ENCODE measurements at regions not wholly inside any gene's neighbourhood (a gene's known extent, or its start where the extent isn't known, plus 50 kb on each side); places are given as distances from the start of the nearest gene placed in this dataset.

DNA sequence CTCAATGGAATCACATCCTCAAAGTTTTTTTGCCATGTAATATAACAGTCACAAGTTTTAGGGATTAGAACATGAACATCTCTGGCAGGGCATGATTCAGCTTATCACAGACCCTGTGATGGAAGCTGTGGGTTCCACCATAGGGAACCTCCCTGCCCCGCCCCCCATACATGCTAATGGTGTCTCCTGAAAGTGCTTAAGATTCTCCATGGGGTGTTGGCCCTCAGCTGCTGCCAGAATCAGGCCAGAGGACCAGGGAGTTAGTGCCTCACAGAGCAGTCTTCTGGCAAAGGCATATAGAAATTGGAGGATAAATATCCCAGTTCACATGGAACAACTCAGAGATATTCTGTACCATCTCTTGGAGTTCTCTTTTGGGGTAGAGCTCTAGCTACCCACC, 119.4 kb downstream of the RAB11FIP2 start:
- TF ChIP-seq, protein P1, sequence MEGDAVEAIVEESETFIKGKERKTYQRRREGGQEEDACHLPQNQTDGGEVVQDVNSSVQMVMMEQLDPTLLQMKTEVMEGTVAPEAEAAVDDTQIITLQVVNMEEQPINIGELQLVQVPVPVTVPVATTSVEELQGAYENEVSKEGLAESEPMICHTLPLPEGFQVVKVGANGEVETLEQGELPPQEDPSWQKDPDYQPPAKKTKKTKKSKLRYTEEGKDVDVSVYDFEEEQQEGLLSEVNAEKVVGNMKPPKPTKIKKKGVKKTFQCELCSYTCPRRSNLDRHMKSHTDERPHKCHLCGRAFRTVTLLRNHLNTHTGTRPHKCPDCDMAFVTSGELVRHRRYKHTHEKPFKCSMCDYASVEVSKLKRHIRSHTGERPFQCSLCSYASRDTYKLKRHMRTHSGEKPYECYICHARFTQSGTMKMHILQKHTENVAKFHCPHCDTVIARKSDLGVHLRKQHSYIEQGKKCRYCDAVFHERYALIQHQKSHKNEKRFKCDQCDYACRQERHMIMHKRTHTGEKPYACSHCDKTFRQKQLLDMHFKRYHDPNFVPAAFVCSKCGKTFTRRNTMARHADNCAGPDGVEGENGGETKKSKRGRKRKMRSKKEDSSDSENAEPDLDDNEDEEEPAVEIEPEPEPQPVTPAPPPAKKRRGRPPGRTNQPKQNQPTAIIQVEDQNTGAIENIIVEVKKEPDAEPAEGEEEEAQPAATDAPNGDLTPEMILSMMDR (IDR thresholded peaks at IDR 0.05) = no peak
- Histone ChIP-seq H3K27ac (no peak overlapping the region), H3K4me3 (no peak overlapping the region)
- DNase-seq (ENCODE audit: low spot score) = no peak

DNA sequence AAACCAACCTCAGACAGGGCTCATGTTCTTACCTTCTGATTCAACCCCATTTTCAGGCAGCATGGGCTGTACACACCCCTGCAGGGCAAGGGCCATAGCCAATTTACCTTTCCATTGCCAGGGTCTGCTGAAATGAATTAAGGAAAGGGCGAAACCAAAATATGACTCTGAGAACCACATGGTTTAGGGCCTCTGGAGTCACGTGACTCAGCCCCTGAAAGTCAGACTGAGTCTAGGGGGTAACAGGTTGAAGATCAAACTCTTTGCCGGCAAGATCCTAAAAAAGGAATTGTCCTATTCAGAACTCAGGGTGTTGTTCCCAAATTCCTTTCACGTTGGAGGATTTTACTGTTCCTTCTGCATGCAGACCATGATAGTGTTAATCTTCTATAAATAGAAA, 118.9 kb downstream of the RAB11FIP2 start:
- Histone ChIP-seq H3K4me3 (no peak overlapping the region), H3K27ac (no peak overlapping the region)
- TF ChIP-seq, protein P1 (IDR thresholded peaks at IDR 0.05) = no peak
- DNase-seq (ENCODE audit: low spot score) = no peak

DNA sequence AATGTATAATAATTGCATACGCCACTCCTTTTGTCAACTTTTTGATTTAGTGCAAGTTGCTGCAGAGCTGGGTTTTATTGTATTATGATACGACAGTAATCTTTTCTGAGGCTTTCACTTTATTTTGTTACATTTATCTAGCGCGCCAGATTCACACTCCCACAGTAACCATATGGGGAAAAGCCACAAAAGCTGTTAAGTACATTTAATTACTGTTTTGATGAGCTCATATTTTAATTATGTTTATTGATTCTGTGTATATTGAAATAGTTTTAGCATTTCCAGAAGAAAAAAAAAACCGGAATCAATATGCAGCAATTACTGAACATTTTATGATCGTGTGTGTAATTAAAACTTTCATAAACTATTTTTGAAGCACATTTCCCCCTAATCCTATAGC, 118.5 kb downstream of the RAB11FIP2 start:
- DNase-seq (ENCODE audit: low spot score) = no peak
- H3K27ac ChIP-seq = no peak overlapping the region
- no peak overlapping the region for H3K4me3 ChIP-seq
- TF ChIP-seq, protein P1 (IDR thresholded peaks at IDR 0.05) = no peak

DNA sequence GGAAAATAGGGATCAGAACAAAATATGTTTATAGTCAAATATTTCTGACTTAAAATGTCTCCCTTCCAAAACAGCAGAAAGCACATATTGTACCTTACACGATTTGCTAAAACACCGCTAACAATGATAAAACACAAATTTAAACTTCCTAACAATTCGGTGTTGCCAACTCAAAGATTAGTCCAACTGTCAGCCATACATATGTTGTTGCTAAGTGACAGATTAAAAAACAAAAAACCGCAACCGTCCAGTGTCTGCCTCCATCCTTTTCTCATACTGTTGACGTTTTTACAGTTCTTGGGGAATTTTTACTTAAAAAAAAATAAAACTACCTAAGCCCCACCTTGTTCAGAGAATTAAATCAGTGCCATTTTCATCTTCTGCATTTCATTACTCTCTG, 118.0 kb downstream of the RAB11FIP2 start:
- Histone ChIP-seq H3K4me3 (no peak overlapping the region), H3K27ac (no peak overlapping the region)
- no peak for DNase-seq (ENCODE audit: low spot score)
- TF ChIP-seq, protein P1 (IDR thresholded peaks at IDR 0.05) = no peak

DNA sequence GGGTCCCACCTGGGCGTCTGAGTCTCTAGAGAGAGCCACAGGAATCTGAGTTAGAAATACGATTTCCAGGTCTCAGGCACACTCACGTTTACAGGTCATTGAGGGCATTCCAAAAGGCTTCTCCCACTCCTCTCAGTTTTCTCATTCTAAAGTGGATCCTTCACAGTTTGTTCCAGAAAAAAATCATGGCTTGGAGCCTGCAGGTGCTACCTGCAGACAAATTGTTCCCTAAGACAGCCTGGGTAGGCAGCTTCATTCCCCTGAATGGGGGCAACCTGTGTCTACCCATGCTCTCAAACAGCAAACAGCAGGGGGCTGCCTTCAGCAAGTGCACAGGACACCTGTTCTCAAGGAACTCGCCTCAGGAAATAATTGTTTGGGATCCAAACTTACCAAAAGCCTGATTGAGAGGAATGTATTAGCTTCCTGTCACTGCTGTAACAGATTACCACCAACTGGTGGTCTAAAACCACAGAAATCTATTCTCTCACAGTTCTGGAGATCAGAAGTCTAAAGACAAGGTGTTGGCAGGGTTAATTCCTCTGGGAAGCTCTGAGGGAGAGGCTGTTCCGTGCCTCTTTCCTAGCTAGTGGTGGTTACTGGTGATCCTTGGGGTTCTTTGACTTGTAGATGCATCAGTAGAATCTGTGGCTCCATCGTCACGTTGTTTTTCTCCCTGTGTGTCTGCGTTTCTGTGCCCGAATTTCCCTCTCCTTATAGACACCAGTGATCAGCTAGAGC, 117.2 kb downstream of the RAB11FIP2 start:
- no peak for DNase-seq (ENCODE audit: low spot score)
- Histone ChIP-seq H3K4me3 (no peak overlapping the region), H3K27ac (no peak overlapping the region)
- TF ChIP-seq, protein P1 (IDR thresholded peaks at IDR 0.05) = no peak

DNA sequence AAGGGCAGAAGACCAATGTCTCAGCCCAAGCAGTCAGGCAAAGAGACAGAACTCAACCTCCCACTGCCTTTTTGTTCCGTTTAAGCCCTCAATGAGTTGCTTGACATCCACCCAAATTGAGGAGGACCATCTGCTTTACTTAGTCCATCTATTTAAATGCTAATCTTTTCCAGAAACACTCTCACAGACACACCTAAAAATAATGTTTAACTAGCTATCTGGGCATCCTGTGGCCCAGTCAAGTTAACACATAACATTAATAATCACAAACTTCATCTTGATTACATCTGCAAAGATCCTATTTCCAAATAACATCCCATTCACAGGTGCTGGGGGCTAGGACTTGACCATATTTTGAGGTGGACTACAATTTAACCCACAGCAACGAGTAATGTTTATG, 115.7 kb downstream of the RAB11FIP2 start:
- H3K4me3 ChIP-seq = no peak overlapping the region
- TF ChIP-seq, protein P1 (IDR thresholded peaks at IDR 0.05) = no peak
- no peak overlapping the region for H3K27ac ChIP-seq
- no peak for DNase-seq (ENCODE audit: low spot score)

DNA sequence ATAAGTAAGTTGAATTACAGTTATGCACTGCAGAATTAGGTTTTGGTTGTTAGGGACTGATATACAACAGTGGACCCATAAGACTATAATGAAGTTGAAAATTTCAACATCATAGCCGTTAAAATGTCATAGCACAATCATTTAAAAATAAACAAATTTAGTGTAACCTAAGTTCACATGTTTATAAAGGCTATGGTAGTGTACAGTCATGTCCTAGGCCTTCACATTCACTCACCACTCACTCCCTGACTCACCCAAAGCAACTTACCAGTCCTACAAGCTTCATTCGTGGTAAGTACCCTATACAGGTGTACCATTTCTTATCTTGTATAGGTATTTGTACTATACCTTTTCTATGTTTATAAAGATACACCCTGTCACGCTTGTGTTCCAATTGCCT, 113.7 kb downstream of the RAB11FIP2 start:
- no peak for DNase-seq (ENCODE audit: low spot score)
- TF ChIP-seq, protein P1 (IDR thresholded peaks at IDR 0.05) = no peak
- Histone ChIP-seq H3K4me3 (no peak overlapping the region), H3K27ac (no peak overlapping the region)

All from coronary artery (tissue), 2 donors.